Neural cell (in vitro differentiated cells): ENCODE measurements at regions not wholly inside any gene's neighbourhood (a gene's known extent, or its start where the extent isn't known, plus 50 kb on each side); places are given as distances from the start of the nearest gene placed in this dataset.

Experiments
- H2AFZ ChIP-seq: fragments of 200-600, 300-800 bp; sonication (generic), shearing (Covaris generic); 2 replicates; pipeline ENCODE4 v1.6.0; 2014; ENCODE audit warnings: low read depth, mild to moderate bottlenecking, antibody characterized with exemption, low read length, moderate library complexity
- H3F3A ChIP-seq: fragments of 200-600 bp; shearing (Covaris generic); 2 replicates; pipeline ENCODE4 v1.6.1; 2016; ENCODE audit warnings: mild to moderate bottlenecking, moderate library complexity, mixed read lengths, antibody characterized with exemption, low read length; ENCODE audit not compliant: insufficient read depth, poor library complexity, severe bottlenecking
- H3K27ac ChIP-seq: fragments of 200-600, 300-800 bp; sonication (generic), shearing (Covaris generic); 2 replicates; pipeline ENCODE4 v1.5.1; 2014; ENCODE audit warnings: mild to moderate bottlenecking, low read length, moderate library complexity
- H3K27me3 ChIP-seq: fragments of 300-800, 200-600 bp; sonication (generic), shearing (Covaris generic); 2 replicates; pipeline ENCODE4 v1.6.0; 2014; ENCODE audit warnings: mild to moderate bottlenecking, low read depth, low read length, moderate library complexity; ENCODE audit not compliant: insufficient read depth
- H3K36me3 ChIP-seq: fragments of 300-800, 200-600 bp; sonication (generic), shearing (Covaris generic); 2 replicates; pipeline ENCODE4 v1.5.1; 2014; ENCODE audit warnings: mild to moderate bottlenecking, antibody characterized with exemption, low read length, moderate library complexity; ENCODE audit not compliant: insufficient read depth
- H3K4me2 ChIP-seq: fragments of 300-800, 200-600 bp; sonication (generic), shearing (Covaris generic); 2 replicates; pipeline ENCODE4 v1.6.0; 2014; ENCODE audit warnings: mild to moderate bottlenecking, low read length
- H3K4me3 ChIP-seq: fragments of 300-800, 200-600 bp; sonication (generic), shearing (Covaris generic); 2 replicates; pipeline ENCODE4 v1.5.1; 2014; ENCODE audit warnings: mild to moderate bottlenecking, low read length, moderate library complexity
- H3K79me2 ChIP-seq: fragments of 200-600 bp; shearing (Covaris generic); replicated peaks from 2 replicates; pipeline ENCODE4 v1.6.0; 2014; ENCODE audit warnings: mild to moderate bottlenecking, low read length, moderate library complexity; ENCODE audit not compliant: insufficient read depth
- H3K9ac ChIP-seq: fragments of 300-800, 200-600 bp; sonication (generic), shearing (Covaris generic); 2 replicates; pipeline ENCODE4 v1.6.1; 2016; ENCODE audit warnings: mild to moderate bottlenecking, low read length, mixed read lengths
- H3K9me2 ChIP-seq: fragments of 200-600 bp; shearing (Covaris generic); 2 replicates; pipeline ENCODE4 v1.6.1; 2016; ENCODE audit warnings: mild to moderate bottlenecking, low read length, mixed read lengths; ENCODE audit not compliant: insufficient read depth
- H3K9me3 ChIP-seq: fragments of 200-600, 300-800 bp; sonication (generic), shearing (Covaris generic); 2 replicates; pipeline ENCODE4 v1.6.1; 2016; ENCODE audit warnings: mild to moderate bottlenecking, mixed run types, low read length, moderate library complexity, mixed read lengths
- H4K20me1 ChIP-seq: fragments of 200-600 bp; shearing (Covaris generic); 2 replicates; pipeline ENCODE4 v1.6.1; 2016; ENCODE audit warnings: mild to moderate bottlenecking, mixed run types; ENCODE audit not compliant: insufficient read depth
- CTCF ChIP-seq: fragments of 450-650 bp; IDR thresholded peaks from 2 replicates; pipeline ENCODE4 v1.5.1; 2014; ENCODE audit warnings: antibody characterized with exemption, mild to moderate bottlenecking, moderate library complexity; ENCODE audit not compliant: poor library complexity, severe bottlenecking
- EP300 ChIP-seq: fragments of 450-650 bp; conservative IDR thresholded peaks from 2 replicates; pipeline ENCODE4 v1.6.1; 2014; ENCODE audit warnings: antibody characterized with exemption, mild to moderate bottlenecking, moderate library complexity; ENCODE audit not compliant: poor library complexity, severe bottlenecking
- EZH2 ChIP-seq: fragments of 200-600, 300-800 bp; shearing (Covaris generic), sonication (generic); IDR thresholded peaks from 2 replicates; pipeline ENCODE4 v1.6.1; 2014; ENCODE audit warnings: antibody characterized with exemption, low read length, borderline replicate concordance, mild to moderate bottlenecking; ENCODE audit not compliant: insufficient read depth, poor library complexity, severe bottlenecking
- MXI1 ChIP-seq: fragments of 450-650 bp; conservative IDR thresholded peaks from 2 replicates; pipeline ENCODE4 v1.6.1; 2014; ENCODE audit warnings: antibody characterized with exemption, mild to moderate bottlenecking; ENCODE audit not compliant: poor library complexity, severe bottlenecking
- POLR2AphosphoS5 ChIP-seq: IDR thresholded peaks from 2 replicates; pipeline ENCODE4 v1.6.1; 2012
- RAD21 ChIP-seq: fragments of 450-650 bp; conservative IDR thresholded peaks from 2 replicates; pipeline ENCODE4 v1.6.1; 2014; ENCODE audit warnings: antibody characterized with exemption, mild to moderate bottlenecking, moderate library complexity
- REST ChIP-seq: IDR thresholded peaks from 2 replicates; pipeline ENCODE4 v1.6.1; 2012; ENCODE audit warnings: borderline replicate concordance
- SMC3 ChIP-seq: fragments of 450-650 bp; conservative IDR thresholded peaks from 2 replicates; pipeline ENCODE4 v1.6.1; 2014; ENCODE audit warnings: antibody characterized with exemption, mild to moderate bottlenecking, moderate library complexity; ENCODE audit not compliant: poor library complexity
- TAF1 ChIP-seq: IDR thresholded peaks from 2 replicates; pipeline ENCODE4 v1.6.1; 2012; ENCODE audit warnings: low read depth

- Histone ChIP-seq H3K36me3 (no peaks in the 10 kb centered on the region), H2AFZ (no peak overlapping the region), H3K9me2 (no peaks in the 10 kb centered on the region), H3K4me3 (no peak overlapping the region), H3K9ac (no peak overlapping the region), H3K27ac (no peak overlapping the region), H3K4me2 (no peak overlapping the region), H3K27me3 (no peaks in the 10 kb centered on the region), H4K20me1 (no peaks in the 10 kb centered on the region), H3F3A (no peaks in the 10 kb centered on the region), H3K9me3 (no peaks in the 10 kb centered on the region), H3K79me2 (no peaks in the 10 kb centered on the region)
- TF ChIP-seq RAD21 (no peak), TAF1 (no peak), CTCF (no peak), EZH2 (no peak), SMC3 (no peak), POLR2AphosphoS5 (no peak), REST (no peak), EP300 (no peak), MXI1 (no peak)
Observed at GRCh38 chr22:27654546-27655445, 146.8 kb downstream of the MN1 start.

GRCh38 chr22:27655582-27656185, 145.9 kb downstream of the MN1 start:
- Histone ChIP-seq H3K9ac (no peak overlapping the region), H3K9me2 (no peaks in the 10 kb centered on the region), H3K27ac (no peak overlapping the region), H2AFZ (no peak overlapping the region), H3F3A (no peaks in the 10 kb centered on the region), H3K27me3 (no peaks in the 10 kb centered on the region), H3K79me2 (no peaks in the 10 kb centered on the region), H3K36me3 (no peaks in the 10 kb centered on the region), H4K20me1 (no peaks in the 10 kb centered on the region), H3K4me2 (no peak overlapping the region), H3K4me3 (no peak overlapping the region), H3K9me3 (no peaks in the 10 kb centered on the region)
- no peak for TF ChIP-seq TAF1
- no peak for TF ChIP-seq MXI1
- no peak for TF ChIP-seq RAD21
- TF ChIP-seq CTCF, result no peak
- no peak for TF ChIP-seq EP300
